Lung (tissue), 11 donors: ENCODE measurements at regions not wholly inside any gene's neighbourhood (a gene's known extent, or its start where the extent isn't known, plus 50 kb on each side); places are given as distances from the start of the nearest gene placed in this dataset.

Experiments
- ATAC-seq: fragments of 200-7000 bp; cut with Tn5 transposase; one replicate; pipeline ENCODE4 v1.9.1; 2020; ENCODE audit warnings: moderate number of reproducible peaks; ENCODE audit not compliant: insufficient read depth, low FRiP score
- DNase-seq, 3 donors: peaks; one replicate each; pipeline ENCODE4 v3.0.0-alpha.2; 2013 to 2017
- H3K27ac ChIP-seq, 2 donors: one replicate each; pipeline ENCODE4 v1.5.1; 2013; ENCODE audit warnings: mild to moderate bottlenecking in 2 of 2, moderate library complexity in 2 of 2, control low read depth in 1 of 2, inconsistent platforms in 1 of 2, low read depth in 1 of 2, low read length in 1 of 2
- H3K27me3 ChIP-seq, 3 donors: one replicate each; pipeline ENCODE4 v1.5.1; 2013; ENCODE audit warnings: low read length in 2 of 3; ENCODE audit not compliant: control insufficient read depth in 3 of 3, insufficient read depth in 3 of 3
- H3K36me3 ChIP-seq, 4 donors: one replicate each; pipeline ENCODE4 v1.5.1; 2013; ENCODE audit warnings: low read length in 4 of 4, mild to moderate bottlenecking in 1 of 4, moderate library complexity in 1 of 4; ENCODE audit not compliant: control insufficient read depth in 4 of 4, insufficient read depth in 4 of 4
- H3K4me1 ChIP-seq, 5 donors: one replicate each; pipeline ENCODE4 v1.5.1; 2013; ENCODE audit warnings: low read length in 5 of 5, mild to moderate bottlenecking in 2 of 5, moderate library complexity in 1 of 5; ENCODE audit not compliant: control insufficient read depth in 5 of 5, insufficient read depth in 5 of 5
- H3K4me3 ChIP-seq: one replicate; pipeline ENCODE4 v1.5.1; 2013; ENCODE audit warnings: mild to moderate bottlenecking, control low read depth, moderate library complexity
- H3K9ac ChIP-seq, 2 donors: one replicate each; pipeline ENCODE4 v1.5.1; 2013; ENCODE audit warnings: low read length in 2 of 2, control low read depth in 1 of 2; ENCODE audit not compliant: insufficient read depth in 1 of 2
- H3K9me3 ChIP-seq, 4 donors: one replicate each; pipeline ENCODE4 v1.5.1; 2013; ENCODE audit warnings: low read length in 3 of 4, mild to moderate bottlenecking in 1 of 4, moderate library complexity in 1 of 4; ENCODE audit not compliant: control insufficient read depth in 4 of 4, insufficient read depth in 3 of 4
- WGBS, 2 donors: extraction: QIAGEN DNeasy Blood & Tissue Kit; methylation state at CpG; one replicate each; pipeline ENCODE4 v1.1.7; 2013; 5-methylcytosine and 5-hydroxymethylcytosine counted together
- TF ChIP-seq, protein P1 (sequence below): IDR thresholded peaks from 2 replicates; pipeline ENCODE4 v1.5.1; 2012; ENCODE audit warnings: mild to moderate bottlenecking; ENCODE audit errors: control extremely low read depth, extremely low read depth
- donor health status: control.
- donor health status: control.
- donor health status: Bipolar disorder and iron deficiency.
- donor health status: healthy.
- donor health status: DM: yes; HTN: yes; CAD: no.

- DNase-seq (no peak), ATAC-seq (no peak)
- no peaks in the 10 kb centered on the region for H3K4me1 ChIP-seq
- no peaks in the 10 kb centered on the region for H3K9me3 ChIP-seq
- TF ChIP-seq, protein P1, sequence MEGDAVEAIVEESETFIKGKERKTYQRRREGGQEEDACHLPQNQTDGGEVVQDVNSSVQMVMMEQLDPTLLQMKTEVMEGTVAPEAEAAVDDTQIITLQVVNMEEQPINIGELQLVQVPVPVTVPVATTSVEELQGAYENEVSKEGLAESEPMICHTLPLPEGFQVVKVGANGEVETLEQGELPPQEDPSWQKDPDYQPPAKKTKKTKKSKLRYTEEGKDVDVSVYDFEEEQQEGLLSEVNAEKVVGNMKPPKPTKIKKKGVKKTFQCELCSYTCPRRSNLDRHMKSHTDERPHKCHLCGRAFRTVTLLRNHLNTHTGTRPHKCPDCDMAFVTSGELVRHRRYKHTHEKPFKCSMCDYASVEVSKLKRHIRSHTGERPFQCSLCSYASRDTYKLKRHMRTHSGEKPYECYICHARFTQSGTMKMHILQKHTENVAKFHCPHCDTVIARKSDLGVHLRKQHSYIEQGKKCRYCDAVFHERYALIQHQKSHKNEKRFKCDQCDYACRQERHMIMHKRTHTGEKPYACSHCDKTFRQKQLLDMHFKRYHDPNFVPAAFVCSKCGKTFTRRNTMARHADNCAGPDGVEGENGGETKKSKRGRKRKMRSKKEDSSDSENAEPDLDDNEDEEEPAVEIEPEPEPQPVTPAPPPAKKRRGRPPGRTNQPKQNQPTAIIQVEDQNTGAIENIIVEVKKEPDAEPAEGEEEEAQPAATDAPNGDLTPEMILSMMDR: no peak
- no peak overlapping the region for H3K9ac ChIP-seq
- 95 to 99% methylated on average over 12 to 20 of the region's 20 CpGs for WGBS, 2 donors
- H3K36me3 ChIP-seq: no peaks in the 10 kb centered on the region
- H3K27ac ChIP-seq: no peak overlapping the region
- H3K27me3 ChIP-seq: peaks cover 0 to 3% (median 2%) of the 10 kb centered on the region in 3 donors
- no peak overlapping the region for H3K4me3 ChIP-seq
Observed at GRCh38 chr2:733001-733400, 55.8 kb upstream of the TMEM18 start.

GRCh38 chr2:731711-732110 lies 54.5 kb upstream of the TMEM18 start:
- no peak for ATAC-seq
- WGBS, 2 donors: 80 to 83% methylated on average over 11 to 14 of the region's 14 CpGs
- H3K9ac ChIP-seq: no peak overlapping the region

GRCh38 chr2:729376-729861 lies 52.2 kb upstream of the TMEM18 start:
- DNase-seq (peak in 1 of 3 donors; percentile 20), ATAC-seq (no peak)
- no peak overlapping the region for H3K27ac ChIP-seq
- H3K36me3 ChIP-seq: no peaks in the 10 kb centered on the region
- H3K9ac ChIP-seq: no peak overlapping the region
- peaks cover 0 to 3% (median 0%) of the 10 kb centered on the region in 5 donors for H3K4me1 ChIP-seq
- TF ChIP-seq, protein P1: no peak
- WGBS, 2 donors: 31 to 42% methylated on average over 10 of the region's 10 CpGs
- H3K9me3 ChIP-seq: no peaks in the 10 kb centered on the region
- H3K27me3 ChIP-seq: peaks cover 0 to 5% (median 2%) of the 10 kb centered on the region in 3 donors
- no peak overlapping the region for H3K4me3 ChIP-seq

More at GRCh38 chr2:731711-732110, 54.5 kb upstream of the TMEM18 start:
- TF ChIP-seq, protein P1: no peak
- Histone ChIP-seq H3K27ac (no peak overlapping the region), H3K9me3 (no peaks in the 10 kb centered on the region), H3K36me3 (no peaks in the 10 kb centered on the region), H3K4me1 (no peaks in the 10 kb centered on the region), H3K4me3 (no peak overlapping the region), H3K27me3 (peaks cover 0 to 5% (median 2%) of the 10 kb centered on the region in 3 donors)
- DNase-seq: no peak

DNA sequence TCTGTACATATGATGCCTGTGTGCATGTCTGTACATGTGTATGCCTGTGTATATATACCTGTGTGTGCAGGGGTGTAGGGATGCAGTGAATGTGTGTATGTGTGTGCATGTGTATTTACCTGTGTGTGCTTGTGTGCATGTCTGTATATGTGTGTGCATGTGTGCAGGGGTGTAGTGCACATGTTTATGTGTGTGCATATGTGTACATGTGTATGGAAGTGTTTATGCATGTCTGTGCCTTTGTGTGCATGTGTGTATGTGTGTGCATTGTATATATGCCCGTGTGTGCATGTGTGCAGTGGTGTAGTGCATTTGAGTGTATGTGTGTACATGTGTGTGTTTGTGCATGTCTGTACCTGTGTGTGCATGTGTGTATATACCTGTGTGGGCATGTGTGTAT lies 51.0 kb upstream of the TMEM18 start:
- H3K27me3 ChIP-seq: peaks cover 0 to 5% (median 2%) of the 10 kb centered on the region in 3 donors

More for the DNA sequence above, 51.0 kb upstream of the TMEM18 start:
- H3K9me3 ChIP-seq: peaks cover 0 to 2% (median 0%) of the 10 kb centered on the region in 4 donors
- ATAC-seq: no peak
- H3K9ac ChIP-seq: no peak overlapping the region
- H3K36me3 ChIP-seq: no peaks in the 10 kb centered on the region
- TF ChIP-seq, protein P1: no peak
- H3K4me1 ChIP-seq: peaks cover 0 to 6% (median 0%) of the 10 kb centered on the region in 5 donors
- no peak overlapping the region for H3K4me3 ChIP-seq
- H3K27ac ChIP-seq: no peak overlapping the region
- WGBS, 2 donors: 93 to 94% methylated on average over 1 of the region's 1 CpG
- no peak for DNase-seq
